Activated naive CD8-positive, alpha-beta T cell treated with anti-CD3 and anti-CD28 coated beads, Interleukin-2, amount 10 ng/mL, durations not matched to agents 7 days and 5 days (primary cell): ENCODE measurements at regions not wholly inside any gene's neighbourhood (a gene's known extent, or its start where the extent isn't known, plus 50 kb on each side); places are given as distances from the start of the nearest gene placed in this dataset.
"Not testable (repeated sequence)": the region's sequence is repeated elsewhere in the genome, so short reads cannot be mapped to it uniquely, and the experiment has no call there.

Source experiments
- ATAC-seq: fragments of 150-1000 bp; cut with Tn5 transposase; one replicate; pipeline ENCODE4 v1.10.0; 2021; ENCODE audit warnings: low read depth, moderate library complexity
- POLR2A ChIA-PET: fragments of 350-600 bp; sonication (Branson Sonifier 250); formaldehyde crosslinking; loops from one replicate; lab custom pipeline; 2021; ENCODE audit warnings: antibody characterized with exemption; lab: Charles Lee
- DNase-seq: peaks from one replicate; pipeline ENCODE4 v3.0.0; 2021
- H3K27ac Mint-ChIP-seq: one replicate; pipeline ENCODE4 v1.8.0; 2022; ENCODE audit warnings: mild to moderate bottlenecking, mixed read lengths
- H3K27me3 Mint-ChIP-seq: one replicate; pipeline ENCODE4 v1.8.0; 2022; ENCODE audit warnings: mild to moderate bottlenecking, moderate library complexity, mixed read lengths
- H3K36me3 Mint-ChIP-seq: one replicate; pipeline ENCODE4 v1.8.0; 2021; ENCODE audit warnings: mild to moderate bottlenecking, mixed read lengths
- H3K4me1 Mint-ChIP-seq: one replicate; pipeline ENCODE4 v1.8.0; 2021; ENCODE audit warnings: mixed read lengths
- H3K4me3 Mint-ChIP-seq: one replicate; pipeline ENCODE4 v1.8.0; 2022; ENCODE audit warnings: mild to moderate bottlenecking, moderate library complexity, mixed read lengths
- H3K9me3 Mint-ChIP-seq: one replicate; pipeline ENCODE4 v1.8.0; 2021; ENCODE audit warnings: mixed read lengths

DNA sequence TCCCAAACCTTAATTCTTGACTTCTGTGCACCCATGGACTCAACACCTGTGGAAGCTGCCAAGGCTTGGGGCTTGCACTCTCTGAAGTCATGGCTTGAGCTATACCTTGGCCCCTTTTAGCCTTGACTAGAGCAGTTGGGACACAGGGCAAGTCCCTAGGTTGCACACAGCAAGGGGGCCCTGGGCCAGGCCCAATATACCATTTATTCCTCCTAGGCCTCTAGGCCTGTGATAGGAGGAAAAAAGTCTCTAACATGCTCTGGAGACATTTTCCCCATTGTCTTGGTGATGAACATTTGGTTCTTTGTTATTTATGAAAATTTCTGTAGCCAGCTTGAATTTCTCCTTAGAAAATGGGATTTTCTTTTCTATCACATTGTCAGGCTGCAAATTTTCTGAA, 186.1 kb downstream of the SEMA6D start:
- POLR2A ChIA-PET, result no interaction called here
- H3K27me3 Mint-ChIP-seq, result peaks cover under 1% of the 10 kb centered on the region
- DNase-seq, result no peak
- ATAC-seq, result no peak
- peaks cover 9% of the 10 kb centered on the region for H3K9me3 Mint-ChIP-seq
- no peaks in the 10 kb centered on the region for H3K4me1 Mint-ChIP-seq
- H3K36me3 Mint-ChIP-seq, result no peaks in the 10 kb centered on the region
- H3K4me3 Mint-ChIP-seq, result no peak overlapping the region
- no peak overlapping the region for H3K27ac Mint-ChIP-seq

DNA sequence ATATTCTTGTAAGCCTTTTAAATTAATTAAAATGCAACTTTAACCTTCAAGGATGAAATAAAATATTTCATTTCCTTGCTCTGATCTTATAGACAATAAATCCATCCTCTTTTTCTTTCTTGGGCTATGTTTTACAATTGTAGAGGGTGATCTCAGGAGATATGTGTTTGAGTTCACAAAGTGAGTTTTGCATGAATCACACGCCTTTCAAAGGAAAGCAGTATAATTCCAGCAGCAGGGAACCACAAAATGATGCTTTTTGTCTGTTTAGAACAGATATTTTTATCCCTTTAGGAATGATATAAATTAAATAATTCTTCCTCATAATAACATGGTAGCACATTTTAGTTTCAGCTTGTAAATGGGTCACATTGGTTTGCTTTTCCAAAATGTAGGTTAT, 191.2 kb downstream of the SEMA6D start:
- POLR2A ChIA-PET, result no interaction called here
- Mint-ChIP-seq H3K27ac (no peak overlapping the region), H3K4me1 (no peaks in the 10 kb centered on the region), H3K4me3 (no peak overlapping the region), H3K9me3 (peaks cover 1% of the 10 kb centered on the region), H3K27me3 (peaks cover 3% of the 10 kb centered on the region), H3K36me3 (no peaks in the 10 kb centered on the region)
- no peak for DNase-seq
- no peak for ATAC-seq

- no peaks in the 10 kb centered on the region for H3K9me3 Mint-ChIP-seq
- H3K27me3 Mint-ChIP-seq, result peaks cover 3% of the 10 kb centered on the region
- ATAC-seq (no peak), DNase-seq (no peak)
- no peak overlapping the region for H3K27ac Mint-ChIP-seq
- no peaks in the 10 kb centered on the region for H3K4me1 Mint-ChIP-seq
- H3K4me3 Mint-ChIP-seq, result no peak overlapping the region
- no peaks in the 10 kb centered on the region for H3K36me3 Mint-ChIP-seq
- POLR2A ChIA-PET, result no interaction called here
These were observed 191.8 kb downstream of the SEMA6D start for GRCh38 chr15:47908950-47909670.

GRCh38 chr15:47912910-47913309, 195.6 kb downstream of the SEMA6D start:
- POLR2A ChIA-PET, H3K27ac Mint-ChIP-seq, H3K36me3 Mint-ChIP-seq, H3K9me3 Mint-ChIP-seq, H3K4me1 Mint-ChIP-seq, DNase-seq, H3K27me3 Mint-ChIP-seq, ATAC-seq, H3K4me3 Mint-ChIP-seq: not testable (repeated sequence)

GRCh38 chr15:47917881-47918280, 200.6 kb downstream of the SEMA6D start:
- DNase-seq, result no peak
- ATAC-seq, result no peak
- H3K36me3 Mint-ChIP-seq, result no peaks in the 10 kb centered on the region
- no peaks in the 10 kb centered on the region for H3K27me3 Mint-ChIP-seq
- H3K4me3 Mint-ChIP-seq, result no peak overlapping the region
- H3K9me3 Mint-ChIP-seq, result no peaks in the 10 kb centered on the region
- H3K27ac Mint-ChIP-seq, result no peak overlapping the region
- POLR2A ChIA-PET, result no interaction called here
- no peaks in the 10 kb centered on the region for H3K4me1 Mint-ChIP-seq

DNA sequence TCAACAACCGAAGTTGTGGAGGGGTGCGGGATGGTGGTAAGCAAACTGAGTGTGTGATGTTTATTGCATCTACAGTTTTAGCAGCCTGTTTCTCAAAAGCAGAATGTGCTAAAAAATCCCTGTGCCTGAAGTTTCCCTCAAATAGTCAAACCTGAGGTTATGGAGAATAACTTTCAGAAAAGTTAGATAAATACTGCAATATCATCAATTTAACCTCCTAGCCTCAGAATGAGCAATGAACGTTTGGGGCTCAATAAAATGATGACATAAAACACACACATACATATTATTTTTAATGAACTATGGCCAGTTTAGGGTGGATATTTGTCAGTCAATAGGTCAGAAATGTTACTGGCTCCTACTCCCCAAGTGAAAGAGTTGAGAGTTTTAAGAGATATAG, 201.6 kb downstream of the SEMA6D start:
- Mint-ChIP-seq H3K27ac (no peak overlapping the region), H3K4me3 (no peak overlapping the region), H3K4me1 (no peaks in the 10 kb centered on the region), H3K27me3 (no peaks in the 10 kb centered on the region), H3K36me3 (no peaks in the 10 kb centered on the region), H3K9me3 (no peaks in the 10 kb centered on the region)
- POLR2A ChIA-PET, result no interaction called here
- DNase-seq (no peak), ATAC-seq (no peak)

DNA sequence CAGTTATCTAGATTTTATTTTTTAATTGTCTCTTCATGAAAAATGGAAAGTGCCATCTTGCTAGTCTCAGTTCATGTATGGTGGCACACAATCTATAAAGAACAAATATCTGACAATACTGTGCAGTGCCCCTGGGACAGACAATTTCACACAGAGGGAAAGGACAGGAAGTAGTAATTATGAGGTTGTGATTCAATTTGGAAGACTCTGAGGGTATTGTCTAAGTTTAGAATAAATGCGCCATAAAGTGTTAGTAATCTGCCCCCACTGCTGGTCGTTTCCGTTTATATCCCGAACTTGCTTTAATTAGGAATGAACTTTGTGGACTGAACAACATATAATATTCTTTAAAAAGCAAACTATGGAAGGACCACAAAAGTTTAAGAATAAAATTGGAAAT, 196.4 kb upstream of the SLC24A5 start:
- DNase-seq (no peak), ATAC-seq (no peak)
- POLR2A ChIA-PET, result no interaction called here
- H3K4me1 Mint-ChIP-seq, result no peaks in the 10 kb centered on the region
- no peak overlapping the region for H3K4me3 Mint-ChIP-seq
- peaks cover 2% of the 10 kb centered on the region for H3K9me3 Mint-ChIP-seq
- no peak overlapping the region for H3K27ac Mint-ChIP-seq
- H3K36me3 Mint-ChIP-seq, result no peaks in the 10 kb centered on the region
- H3K27me3 Mint-ChIP-seq, result no peaks in the 10 kb centered on the region

- no peaks in the 10 kb centered on the region for H3K27me3 Mint-ChIP-seq
These were observed 191.5 kb upstream of the SLC24A5 start for GRCh38 chr15:47929138-47929803.

GRCh38 chr15:47932261-47932660, 188.5 kb upstream of the SLC24A5 start:
- Mint-ChIP-seq H3K4me3 (no peak overlapping the region), H3K4me1 (no peaks in the 10 kb centered on the region), H3K9me3 (peaks cover 2% of the 10 kb centered on the region), H3K27ac (no peak overlapping the region), H3K27me3 (no peaks in the 10 kb centered on the region), H3K36me3 (no peaks in the 10 kb centered on the region)
- no peak for ATAC-seq
- no peak for DNase-seq
- POLR2A ChIA-PET, result no interaction called here

More at GRCh38 chr15:47929138-47929803, 191.5 kb upstream of the SLC24A5 start:
- H3K4me3 Mint-ChIP-seq, result no peak overlapping the region
- no peak for DNase-seq
- peaks cover 2% of the 10 kb centered on the region for H3K9me3 Mint-ChIP-seq
- no peak for ATAC-seq
- no peak overlapping the region for H3K27ac Mint-ChIP-seq
- POLR2A ChIA-PET, result no interaction called here
- H3K4me1 Mint-ChIP-seq, result no peaks in the 10 kb centered on the region
- no peaks in the 10 kb centered on the region for H3K36me3 Mint-ChIP-seq

- ATAC-seq (no peak), DNase-seq (no peak)
- POLR2A ChIA-PET, result no interaction called here
These were observed 187.7 kb upstream of the SLC24A5 start for GRCh38 chr15:47932951-47933641.

GRCh38 chr15:47933865-47934264, 186.9 kb upstream of the SLC24A5 start:
- Mint-ChIP-seq H3K36me3 (no peaks in the 10 kb centered on the region), H3K9me3 (no peaks in the 10 kb centered on the region), H3K27ac (no peak overlapping the region), H3K27me3 (no peaks in the 10 kb centered on the region), H3K4me3 (no peak overlapping the region), H3K4me1 (no peaks in the 10 kb centered on the region)
- DNase-seq, result no peak
- POLR2A ChIA-PET, result no interaction called here
- ATAC-seq, result no peak

More at GRCh38 chr15:47932951-47933641, 187.7 kb upstream of the SLC24A5 start:
- H3K9me3 Mint-ChIP-seq, result no peaks in the 10 kb centered on the region
- H3K4me1 Mint-ChIP-seq, result no peaks in the 10 kb centered on the region
- no peak overlapping the region for H3K27ac Mint-ChIP-seq
- H3K27me3 Mint-ChIP-seq, result no peaks in the 10 kb centered on the region
- no peak overlapping the region for H3K4me3 Mint-ChIP-seq
- H3K36me3 Mint-ChIP-seq, result no peaks in the 10 kb centered on the region

DNA sequence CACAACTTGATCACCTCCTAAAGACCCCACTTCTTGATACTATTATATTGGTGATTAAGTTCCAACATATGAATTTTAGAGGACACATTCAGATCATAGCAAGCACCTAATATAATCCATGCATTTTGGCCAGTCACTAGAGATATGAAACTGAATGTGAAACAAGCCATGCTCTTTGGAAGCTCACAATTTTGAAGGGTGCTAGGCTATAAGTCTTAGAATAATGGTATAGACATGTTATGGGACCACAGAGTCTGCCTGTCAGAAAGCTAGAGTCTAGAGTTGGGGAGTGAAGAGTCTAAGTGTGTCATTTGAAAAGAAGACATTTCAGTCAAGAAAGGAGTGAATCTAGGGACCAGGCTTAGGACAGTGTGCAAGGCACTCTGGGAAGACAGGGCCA, 186.4 kb upstream of the SLC24A5 start:
- ATAC-seq, result no peak

GRCh38 chr15:47937834-47938233, 183.0 kb upstream of the SLC24A5 start:
- H3K4me1 Mint-ChIP-seq, result no peaks in the 10 kb centered on the region
- no peak overlapping the region for H3K4me3 Mint-ChIP-seq
- no peak overlapping the region for H3K27ac Mint-ChIP-seq
- no peaks in the 10 kb centered on the region for H3K9me3 Mint-ChIP-seq
- POLR2A ChIA-PET, result no interaction called here
- no peaks in the 10 kb centered on the region for H3K27me3 Mint-ChIP-seq
- ATAC-seq (no peak), DNase-seq (no peak)
- no peaks in the 10 kb centered on the region for H3K36me3 Mint-ChIP-seq

More for the DNA sequence above, 186.4 kb upstream of the SLC24A5 start:
- Mint-ChIP-seq H3K4me3 (no peak overlapping the region), H3K9me3 (no peaks in the 10 kb centered on the region), H3K27ac (no peak overlapping the region), H3K4me1 (no peaks in the 10 kb centered on the region), H3K27me3 (no peaks in the 10 kb centered on the region), H3K36me3 (no peaks in the 10 kb centered on the region)
- no peak for DNase-seq
- POLR2A ChIA-PET, result no interaction called here
